TTC549 (cell line): ENCODE measurements at regions not wholly inside any gene's neighbourhood (a gene's known extent, or its start where the extent isn't known, plus 50 kb on each side); places are given as distances from the start of the nearest gene placed in this dataset.

ENCODE experiments used
- FAIRE-seq: peaks from 2 replicates; lab custom pipeline; 2012; peaks lifted over from hg19 to GRCh38; lab: Jason Lieb, UNC

GRCh38 chr14:43983721-43984120 lies 523.4 kb downstream of the FSCB start:
- FAIRE-seq: no peak

- no peak for FAIRE-seq
Measured at GRCh38 chr14:43981135-43981768, 525.8 kb downstream of the FSCB start.

- FAIRE-seq: no peak
Measured at GRCh38 chr14:43956741-43957140, 550.3 kb downstream of the FSCB start.

DNA sequence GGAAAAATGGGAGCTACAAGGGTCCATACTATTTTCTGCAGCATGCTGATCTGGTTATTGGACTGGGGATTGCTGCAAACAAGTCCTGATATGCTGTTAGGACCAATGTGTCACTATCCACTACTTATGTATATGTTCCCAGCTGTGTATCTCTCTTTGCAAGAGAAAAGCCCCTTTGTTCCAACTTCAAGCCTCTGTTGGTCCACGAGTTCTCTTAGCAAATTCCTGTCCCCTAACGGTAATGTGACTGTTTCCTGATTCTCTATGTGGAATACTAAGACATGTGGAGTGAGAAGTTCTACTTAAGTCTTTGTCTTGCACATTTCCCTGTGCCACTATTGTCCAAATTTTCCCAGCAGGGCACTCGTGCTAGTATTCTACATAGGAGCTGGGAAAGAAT lies 557.7 kb downstream of the FSCB start:
- no peak for FAIRE-seq

DNA sequence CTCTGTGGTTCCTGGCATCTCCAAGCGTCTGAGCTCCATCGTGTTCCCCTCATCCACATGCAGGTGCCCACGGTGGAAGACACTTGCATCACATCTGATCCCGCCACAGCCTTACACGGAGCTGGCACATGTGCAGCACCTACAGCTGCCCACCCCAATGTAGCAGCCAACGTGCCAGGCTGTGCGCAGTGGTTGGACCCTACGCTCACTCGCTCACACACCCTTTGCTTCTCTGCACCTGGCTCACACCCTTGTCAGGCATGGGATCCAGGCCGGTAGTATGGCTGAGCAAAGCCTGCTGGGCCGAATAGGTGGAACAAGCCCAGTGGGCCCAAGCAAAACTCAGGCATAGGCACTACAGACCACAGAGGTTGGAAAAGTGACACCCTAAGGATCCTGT lies 567.2 kb downstream of the FSCB start:
- FAIRE-seq: no peak

- no peak for FAIRE-seq
Measured at GRCh38 chr14:43938588-43939281, 568.3 kb downstream of the FSCB start.

GRCh38 chr14:43937001-43937400 lies 570.1 kb downstream of the FSCB start:
- no peak for FAIRE-seq

GRCh38 chr14:43934102-43934501 lies 573.0 kb downstream of the FSCB start:
- no peak for FAIRE-seq

- no peak for FAIRE-seq
Measured at GRCh38 chr14:43914041-43914693, 592.9 kb downstream of the FSCB start.

GRCh38 chr14:43903209-43903608 lies 603.9 kb downstream of the FSCB start:
- FAIRE-seq: no peak

DNA sequence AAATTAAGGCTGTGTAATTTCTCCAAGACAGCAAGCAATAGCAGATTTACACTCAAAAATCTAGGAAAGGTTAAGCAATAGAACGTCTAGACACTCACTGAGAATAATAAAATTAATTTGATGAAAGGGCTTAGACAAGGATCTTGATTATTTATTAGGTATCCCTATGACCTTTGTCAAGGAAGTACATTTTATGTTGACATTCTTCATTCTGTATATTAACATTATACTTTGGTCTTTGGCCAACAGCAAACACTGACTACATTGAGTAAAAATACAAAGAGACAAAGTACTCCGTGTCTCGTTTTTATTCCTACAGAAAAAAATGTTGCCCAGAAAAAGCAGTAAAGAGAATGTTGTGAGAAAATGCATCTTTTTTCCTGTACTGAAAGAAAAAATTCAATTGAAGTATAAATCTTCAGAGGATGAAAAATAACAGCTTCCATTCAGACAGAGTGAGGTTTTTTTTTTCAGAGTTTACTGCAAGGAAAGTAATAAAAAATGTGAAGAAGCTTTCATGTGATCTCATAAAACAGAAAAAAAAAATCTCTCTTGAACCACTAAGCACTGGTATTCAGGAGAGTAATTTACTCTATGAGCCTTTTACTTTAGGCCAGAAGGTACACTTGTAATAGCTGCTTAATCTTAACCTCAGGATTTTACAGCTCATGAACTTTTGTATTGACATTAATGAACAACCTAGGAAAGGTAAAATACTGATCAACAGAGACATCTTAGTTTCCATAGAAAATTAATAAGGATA lies 605.0 kb downstream of the FSCB start:
- no peak for FAIRE-seq

DNA sequence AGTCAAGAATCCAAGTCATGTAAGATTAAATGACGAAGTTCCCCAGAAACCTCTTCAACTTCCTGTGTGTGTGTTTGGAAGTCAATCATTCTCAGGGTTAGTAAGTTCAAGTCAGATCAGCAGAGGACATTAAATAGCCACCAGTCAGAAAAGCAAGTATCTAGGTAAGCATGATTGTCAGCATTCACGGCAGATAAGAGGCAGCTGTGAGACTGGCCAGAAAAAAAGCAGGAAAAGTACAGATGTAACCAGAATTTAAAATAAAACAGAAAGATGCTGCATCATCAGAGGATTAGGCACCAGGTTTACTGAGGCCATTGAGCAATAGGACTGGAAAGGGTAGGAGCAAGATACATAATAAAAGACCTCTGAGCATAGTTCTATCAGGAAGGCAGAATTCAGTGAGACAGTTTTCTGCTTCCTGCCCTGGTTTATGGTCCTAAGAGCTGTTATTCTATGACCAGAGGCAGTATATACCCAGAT lies 606.9 kb downstream of the FSCB start:
- no peak for FAIRE-seq

DNA sequence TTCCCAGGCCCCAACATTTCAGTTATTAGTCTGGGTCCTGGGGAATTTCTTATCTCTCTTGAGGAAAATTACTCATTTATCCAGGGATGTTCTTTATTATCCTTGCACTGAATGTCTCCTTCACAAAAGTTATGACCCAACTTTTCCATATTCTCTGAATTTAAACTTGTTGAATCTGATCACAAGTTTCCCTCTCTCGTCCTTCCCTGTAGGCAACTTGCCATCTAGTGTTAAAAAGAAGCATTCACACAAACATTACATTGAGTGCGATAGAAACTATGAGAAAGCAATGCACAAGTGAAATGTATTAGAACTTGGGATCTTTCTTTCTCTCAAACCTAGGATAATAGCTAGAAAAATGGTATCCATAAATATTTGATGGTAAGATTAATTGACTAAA lies 608.4 kb downstream of the FSCB start:
- no peak for FAIRE-seq

DNA sequence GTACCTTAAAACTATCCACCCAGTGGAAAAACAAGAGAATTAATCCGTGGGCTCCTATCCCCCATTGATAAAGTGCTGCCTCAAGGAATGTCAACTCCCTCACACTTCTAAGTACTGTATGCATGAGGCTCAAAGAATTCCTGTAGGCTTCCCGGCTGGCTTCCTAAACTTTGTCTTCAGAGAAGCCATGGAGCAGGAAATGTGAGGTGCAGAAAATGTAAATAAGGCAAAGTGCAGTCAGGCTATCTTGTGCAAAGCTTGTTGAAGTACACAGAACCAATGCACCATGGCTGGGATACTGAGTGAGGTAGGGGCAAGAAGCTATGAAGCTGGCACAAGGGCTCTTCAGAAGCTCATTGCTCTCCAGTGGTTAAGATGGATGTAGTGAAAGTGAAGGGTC lies 611.0 kb downstream of the FSCB start:
- no peak for FAIRE-seq

DNA sequence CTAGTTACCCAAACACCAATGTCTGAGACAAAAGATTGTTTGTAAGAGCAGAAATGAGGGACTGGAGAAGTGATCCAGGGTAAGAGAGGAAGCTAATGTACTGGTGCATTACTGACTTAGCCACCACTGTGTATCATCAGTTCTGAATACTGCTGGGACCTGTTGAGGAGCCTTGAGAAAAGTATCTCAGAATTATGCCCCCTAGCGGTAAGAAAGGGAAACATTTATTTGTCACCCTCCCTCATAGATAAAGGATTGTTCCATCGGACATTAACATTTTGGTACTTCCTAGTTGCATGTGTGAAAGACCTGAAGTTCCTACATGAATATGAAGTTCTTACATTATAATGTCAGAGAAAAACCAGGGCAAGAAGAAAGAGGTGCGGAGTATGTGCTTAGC lies 612.5 kb downstream of the FSCB start:
- no peak for FAIRE-seq

- FAIRE-seq: no peak
Measured at GRCh38 chr14:43887523-43887922, 619.6 kb downstream of the FSCB start.

GRCh38 chr14:43877351-43877960 lies 629.6 kb downstream of the FSCB start:
- FAIRE-seq: no peak

GRCh38 chr14:43872752-43873655 lies 634.1 kb downstream of the FSCB start:
- FAIRE-seq: no peak

GRCh38 chr14:43872222-43872621 lies 634.9 kb downstream of the FSCB start:
- no peak for FAIRE-seq

GRCh38 chr14:43858981-43859380 lies 648.1 kb downstream of the FSCB start:
- no peak for FAIRE-seq

- no peak for FAIRE-seq
Measured at GRCh38 chr14:43855556-43855955, 651.5 kb downstream of the FSCB start.
